Jurkat, Clone E6-1 (cell line): ENCODE measurements at regions not wholly inside any gene's neighbourhood (a gene's known extent, or its start where the extent isn't known, plus 50 kb on each side); places are given as distances from the start of the nearest gene placed in this dataset.
A peak's percentile ranks its signal among the peaks of the same experiment; 100 is the strongest.

Experiments used
- DNase-seq: peaks from one replicate; pipeline ENCODE4 v3.0.0-alpha.2; 2011; ENCODE audit warnings: low read depth, low spot score
- H3K4me3 ChIP-seq: 2 replicates; pipeline ENCODE4 v1.5.1; 2011; ENCODE audit warnings: mild to moderate bottlenecking, low read length, control low read depth, moderate library complexity

- DNase-seq, result no peak
- no peak overlapping the region for H3K4me3 ChIP-seq
Observed at GRCh38 chr14:29165431-29165830, 398.8 kb downstream of the FOXG1 start.

DNA sequence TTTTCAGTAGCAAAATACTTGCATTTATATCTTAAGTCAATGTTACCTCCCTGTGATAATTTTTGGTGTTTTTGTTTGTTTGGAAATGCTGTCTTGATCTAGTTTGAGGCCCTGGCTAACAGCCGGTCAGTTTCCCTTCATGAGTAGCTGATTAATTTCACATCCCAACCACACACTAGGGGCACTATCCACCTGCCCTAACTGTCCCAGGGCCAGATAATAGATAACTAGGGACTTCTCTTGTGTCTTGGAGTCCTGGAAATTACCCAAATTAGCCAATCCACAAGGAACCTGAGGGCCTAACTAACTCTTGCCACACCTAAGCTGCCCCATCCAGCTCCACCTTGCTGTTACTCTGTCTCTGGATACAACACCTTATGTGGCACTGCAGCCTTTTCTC lies 399.9 kb downstream of the FOXG1 start:
- H3K4me3 ChIP-seq, result no peak overlapping the region
- DNase-seq, result no peak

DNA sequence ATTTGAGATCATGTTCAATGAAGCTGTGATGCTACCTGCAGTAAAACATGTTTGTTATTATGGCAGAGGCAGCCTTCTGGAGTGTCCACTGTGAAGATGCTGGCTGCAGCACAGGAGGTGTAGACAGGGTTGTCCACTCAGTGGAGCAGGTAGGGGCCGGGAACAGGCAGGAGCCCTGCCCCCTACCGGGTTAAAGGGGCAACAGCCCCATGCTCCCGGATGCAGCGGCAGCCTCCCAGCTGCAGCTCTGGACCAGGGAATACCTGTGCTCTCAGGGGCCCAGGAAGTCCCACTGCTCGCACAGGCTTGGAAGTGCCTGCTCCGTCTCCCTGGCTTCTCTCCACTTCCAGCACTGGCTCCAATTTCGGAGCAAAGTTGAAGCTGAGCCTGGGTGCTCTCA lies 401.6 kb downstream of the FOXG1 start:
- DNase-seq, result no peak
- no peak overlapping the region for H3K4me3 ChIP-seq

GRCh38 chr14:29169408-29169807 lies 402.8 kb downstream of the FOXG1 start:
- DNase-seq, result no peak
- H3K4me3 ChIP-seq, result no peak overlapping the region

DNA sequence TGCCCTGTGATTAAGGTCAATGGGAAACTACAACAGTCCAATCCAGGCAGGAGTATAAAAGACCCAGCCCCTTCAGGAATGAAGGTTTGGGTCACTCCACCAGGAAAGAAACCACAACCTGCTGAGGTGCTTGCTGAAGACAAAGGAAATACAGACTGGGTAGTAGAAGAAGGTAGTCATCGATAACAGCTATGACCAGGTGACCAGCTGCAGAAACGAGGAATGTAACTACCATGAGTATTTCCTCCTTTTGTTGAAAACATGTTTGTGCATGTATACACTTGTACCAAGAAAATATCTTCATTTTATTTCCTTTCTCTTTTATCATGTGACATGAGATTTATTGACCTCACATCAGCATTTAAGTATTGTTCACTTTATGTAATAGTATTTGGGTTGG lies 409.1 kb downstream of the FOXG1 start:
- no peak for DNase-seq
- no peak overlapping the region for H3K4me3 ChIP-seq

- DNase-seq, result no peak
- no peak overlapping the region for H3K4me3 ChIP-seq
Observed at GRCh38 chr14:29176876-29177275, 410.3 kb downstream of the FOXG1 start.

- H3K4me3 ChIP-seq, result no peak overlapping the region
- no peak for DNase-seq
Observed at GRCh38 chr14:29178971-29179370, 412.4 kb downstream of the FOXG1 start.

DNA sequence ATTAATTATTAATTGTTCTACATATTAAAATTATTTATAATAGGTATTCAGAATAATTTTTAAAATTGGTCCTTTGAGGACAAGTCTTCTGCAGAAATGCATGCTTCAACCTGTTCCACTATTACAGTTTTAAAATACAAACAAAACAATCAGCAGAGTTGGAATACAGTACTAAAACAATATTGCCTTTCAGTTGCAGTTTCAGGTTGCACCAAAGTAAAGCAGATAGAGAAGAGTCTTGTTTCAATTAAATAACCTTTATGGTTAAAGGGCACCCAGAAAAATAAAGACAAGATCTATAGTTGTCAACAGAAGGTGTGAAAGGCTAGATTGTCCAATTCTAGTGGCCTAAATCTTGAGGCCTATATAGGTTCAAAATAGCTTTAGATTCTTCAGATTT lies 424.5 kb downstream of the FOXG1 start:
- no peak for DNase-seq

DNA sequence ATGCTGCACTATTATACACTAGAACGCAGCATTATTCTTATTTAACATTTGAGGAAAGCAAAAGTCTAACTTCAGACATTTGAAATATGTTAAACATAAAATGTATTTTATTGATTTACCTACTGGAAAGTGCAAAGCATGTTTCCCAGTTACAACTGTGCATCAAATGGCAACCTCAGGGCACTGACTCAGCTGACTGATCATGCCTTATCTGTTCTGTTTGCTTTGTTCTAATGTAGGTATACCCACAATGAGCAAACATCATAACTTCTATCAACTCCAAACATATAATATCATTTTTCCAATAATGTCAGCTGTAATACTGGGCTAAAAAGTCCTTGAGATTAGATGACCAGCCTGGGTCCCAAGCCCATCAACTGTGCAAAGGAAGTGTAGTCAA lies 431.0 kb downstream of the FOXG1 start:
- no peak for DNase-seq
- no peak overlapping the region for H3K4me3 ChIP-seq

More for the DNA sequence above, 424.5 kb downstream of the FOXG1 start:
- no peak overlapping the region for H3K4me3 ChIP-seq

DNA sequence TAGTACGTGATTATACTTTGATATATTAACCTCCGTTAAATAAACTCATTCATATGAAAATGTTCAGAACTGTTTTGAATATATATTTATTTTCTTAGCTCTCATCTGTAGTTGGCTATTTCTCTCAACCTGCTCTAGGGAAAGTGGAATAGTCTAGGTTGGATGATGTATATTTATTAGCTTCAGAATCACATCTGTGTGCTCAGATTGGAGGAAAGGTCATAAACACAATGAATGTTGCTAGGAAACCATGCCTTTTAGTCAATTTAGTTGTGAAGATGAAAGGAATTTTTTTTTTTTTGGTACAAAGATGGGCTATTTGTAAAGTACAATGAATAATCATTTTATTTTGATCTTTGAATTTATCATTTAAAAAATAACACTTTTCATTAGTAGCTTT lies 439.1 kb downstream of the FOXG1 start:
- H3K4me3 ChIP-seq, result no peak overlapping the region
- no peak for DNase-seq

DNA sequence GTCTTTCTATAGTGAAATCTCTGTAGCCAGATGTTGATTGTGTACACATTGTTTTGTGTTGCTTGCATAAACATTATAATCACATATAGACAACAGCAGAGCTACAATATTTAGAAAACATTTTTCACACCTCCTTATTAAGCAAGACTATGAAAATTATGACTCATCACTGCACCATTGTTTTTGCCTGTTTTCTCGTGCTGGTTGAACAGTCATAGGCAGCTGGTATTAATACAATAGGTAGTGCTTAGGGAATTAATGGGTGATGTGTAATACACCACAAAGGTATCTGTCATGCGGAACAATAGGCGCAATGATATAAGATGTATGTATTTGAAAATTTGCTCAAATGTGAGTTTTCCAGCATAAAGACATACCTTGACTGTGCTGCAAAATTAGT lies 449.3 kb downstream of the FOXG1 start:
- H3K4me3 ChIP-seq, result no peak overlapping the region
- DNase-seq, result no peak

DNA sequence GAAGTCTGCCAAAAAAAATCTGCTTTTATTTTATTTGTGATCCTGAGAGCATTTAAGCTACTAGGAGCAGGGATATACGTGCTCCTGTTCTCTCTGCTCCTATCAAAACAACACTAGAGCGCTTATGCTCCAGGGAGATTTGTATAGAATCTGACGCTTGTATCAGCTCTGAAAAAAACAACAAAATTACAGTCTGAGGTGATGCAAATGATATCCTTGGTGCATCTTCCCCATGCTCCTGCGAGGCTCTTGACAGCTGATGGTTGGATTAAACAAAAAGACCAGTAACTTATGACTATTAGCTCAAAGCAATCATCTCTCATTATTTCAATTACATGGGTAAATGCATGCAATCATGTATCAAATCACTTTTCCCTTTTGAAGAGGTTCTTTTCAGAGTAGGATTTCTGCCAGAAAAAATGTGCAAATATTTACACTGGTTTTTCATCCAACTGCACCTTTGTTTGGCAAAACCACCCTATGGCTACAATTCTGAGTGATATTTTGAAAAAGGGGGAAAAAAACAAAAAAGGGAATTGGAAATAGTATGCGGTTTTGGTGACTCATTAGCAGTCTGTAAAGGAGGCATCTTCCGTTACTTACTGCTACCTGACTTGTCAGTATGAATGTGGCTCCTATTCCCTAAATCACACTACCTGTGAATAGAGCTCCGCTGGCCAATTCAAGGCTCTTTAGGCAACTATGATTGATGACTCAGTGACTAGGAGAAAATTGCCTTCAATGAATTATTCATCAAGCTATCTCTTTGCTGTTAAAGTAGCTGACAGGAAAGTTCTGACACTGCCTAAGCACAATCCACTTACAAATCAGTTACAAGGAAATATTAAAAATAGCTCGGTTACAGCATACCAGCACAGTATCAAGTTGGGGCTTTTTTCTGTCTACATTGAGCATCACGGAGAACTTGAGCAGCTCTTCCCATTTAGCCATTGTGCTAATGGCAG lies 450.0 kb downstream of the FOXG1 start:
- no peak for DNase-seq
- no peak overlapping the region for H3K4me3 ChIP-seq

- DNase-seq, result no peak
- H3K4me3 ChIP-seq, result no peak overlapping the region
Observed at GRCh38 chr14:29217813-29218450, 451.3 kb downstream of the FOXG1 start.

GRCh38 chr14:29220072-29220471 lies 453.5 kb downstream of the FOXG1 start:
- no peak overlapping the region for H3K4me3 ChIP-seq
- no peak for DNase-seq

DNA sequence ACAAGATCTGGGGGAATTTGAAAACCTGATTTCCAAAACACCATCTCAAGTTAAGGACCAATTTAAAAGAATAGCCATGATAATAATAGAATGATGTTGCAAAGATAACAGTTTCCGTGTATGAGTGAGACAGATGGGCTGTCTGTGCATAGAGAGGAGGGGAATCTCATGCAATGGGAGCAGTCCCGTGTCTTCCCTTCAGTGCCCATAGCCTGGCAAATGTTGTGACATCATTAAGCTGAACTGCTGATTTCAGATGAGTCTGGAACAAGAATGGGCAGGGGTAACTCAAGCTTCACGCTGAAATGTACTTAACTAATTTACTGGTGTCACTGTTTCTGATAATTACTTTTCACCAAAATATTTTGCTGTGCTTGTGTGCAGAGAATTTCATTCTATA lies 454.0 kb downstream of the FOXG1 start:
- no peak for DNase-seq

DNA sequence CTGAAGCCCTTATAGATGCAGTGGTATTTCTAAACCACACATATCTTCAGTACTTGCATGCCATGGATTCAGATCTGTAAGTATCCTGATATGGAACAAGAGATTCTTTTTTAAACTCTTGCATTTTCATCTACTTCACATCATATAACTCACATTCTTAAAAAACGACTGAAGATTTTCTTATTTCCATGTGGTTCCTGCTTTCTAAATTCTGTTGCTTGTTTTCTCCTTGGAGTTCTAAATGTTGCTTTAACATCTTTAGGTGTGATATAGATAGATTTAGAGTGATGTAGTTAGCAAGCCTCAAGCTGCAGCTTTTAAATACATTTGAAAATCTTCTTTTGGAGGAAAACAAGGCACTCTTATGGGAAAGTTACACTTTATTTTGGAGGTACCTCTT lies 455.4 kb downstream of the FOXG1 start:
- DNase-seq, result no peak
- H3K4me3 ChIP-seq, result no peak overlapping the region

More for the DNA sequence above, 454.0 kb downstream of the FOXG1 start:
- no peak overlapping the region for H3K4me3 ChIP-seq

DNA sequence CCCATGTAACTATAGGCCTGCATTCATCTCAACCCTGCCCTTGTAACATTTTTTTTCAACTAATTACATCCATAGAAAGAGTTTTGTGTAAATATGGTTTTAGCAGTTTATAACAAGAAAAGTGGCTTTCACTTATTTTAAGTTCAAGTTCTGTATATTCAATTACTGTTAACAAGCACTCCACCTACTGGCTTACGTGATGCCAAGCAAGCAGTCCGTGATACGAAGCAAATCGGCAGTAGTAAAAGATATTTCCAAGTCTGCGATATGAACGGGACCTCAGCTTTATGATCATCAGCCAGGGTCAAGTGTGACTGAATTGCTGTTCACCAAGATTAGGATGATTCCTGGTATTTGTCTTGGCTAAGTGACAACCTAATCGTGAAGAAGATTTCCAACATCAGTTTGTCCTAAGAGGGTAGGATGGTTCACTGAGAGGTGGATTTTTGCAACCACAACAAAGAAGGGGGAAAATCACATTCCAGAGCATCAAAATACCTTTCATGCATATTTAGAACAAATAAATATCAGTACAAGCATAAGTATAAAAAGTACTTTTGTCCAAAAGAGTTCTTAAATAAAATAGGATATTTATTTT lies 456.2 kb downstream of the FOXG1 start:
- DNase-seq, result peak; percentile 19
- H3K4me3 ChIP-seq, result no peak overlapping the region

DNA sequence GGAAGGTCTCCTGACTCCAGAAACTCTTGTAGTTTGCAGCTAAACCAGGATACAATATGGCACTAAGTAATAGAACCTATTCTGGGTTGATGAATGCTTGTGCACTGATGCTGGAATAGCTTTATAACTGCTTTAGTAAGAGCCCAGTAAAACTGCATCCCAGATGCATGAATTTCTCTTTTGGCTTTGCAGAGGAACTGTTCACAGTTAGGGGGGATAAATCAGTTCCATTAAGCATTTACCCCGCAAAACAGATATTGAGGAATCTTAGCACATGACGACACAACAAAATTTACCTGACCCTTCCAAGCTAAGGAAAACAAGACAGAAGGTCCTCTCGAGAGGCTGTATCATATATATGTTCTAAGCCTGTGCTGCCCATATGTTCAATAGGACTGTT lies 457.4 kb downstream of the FOXG1 start:
- no peak overlapping the region for H3K4me3 ChIP-seq
- no peak for DNase-seq

DNA sequence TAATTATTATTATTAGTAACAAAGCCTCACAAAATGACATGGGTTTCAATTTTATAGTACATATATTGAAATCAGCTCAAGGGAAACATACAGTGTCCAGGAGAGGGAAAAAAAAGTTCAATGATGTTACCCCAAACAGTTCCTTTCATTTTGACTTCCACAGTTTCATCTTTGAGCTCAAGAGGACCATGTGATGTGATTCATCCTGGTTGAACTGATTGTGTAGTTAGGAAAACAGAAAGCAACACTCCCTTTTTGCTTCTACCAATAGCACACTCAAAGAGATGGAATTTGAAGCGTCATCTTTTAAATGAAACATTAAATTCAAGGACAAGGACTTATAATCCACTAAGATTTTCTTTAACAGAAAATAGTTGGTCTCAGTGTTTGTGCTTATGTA lies 461.0 kb downstream of the FOXG1 start:
- no peak overlapping the region for H3K4me3 ChIP-seq
- no peak for DNase-seq

DNA sequence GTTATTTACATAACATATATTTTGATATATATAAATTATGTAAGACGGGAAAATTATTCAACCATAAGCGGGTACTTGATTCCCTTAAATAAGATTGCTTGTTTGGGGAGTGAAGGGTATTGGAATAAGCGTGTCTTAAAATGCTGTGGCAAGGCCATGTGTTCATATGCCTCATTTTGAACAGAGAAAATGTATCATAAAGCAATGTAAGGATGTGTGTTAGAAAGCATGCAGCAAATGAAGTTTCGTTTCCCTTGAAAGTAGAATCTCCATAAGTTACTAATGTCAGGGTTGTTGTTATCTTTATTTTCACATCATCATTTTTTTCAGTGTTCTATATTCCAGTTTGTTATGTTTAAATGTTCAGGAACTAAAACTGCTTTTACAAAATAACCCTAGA lies 465.6 kb downstream of the FOXG1 start:
- no peak for DNase-seq
- H3K4me3 ChIP-seq, result no peak overlapping the region
